GM21423 (cell line): ENCODE measurements at regions not wholly inside any gene's neighbourhood (a gene's known extent, or its start where the extent isn't known, plus 50 kb on each side); places are given as distances from the start of the nearest gene placed in this dataset.
"Not testable (repeated sequence)": the region's sequence is repeated elsewhere in the genome, so short reads cannot be mapped to it uniquely, and the experiment has no call there.

Source experiments
- ATAC-seq: cut with Tn5 transposase; IDR thresholded peaks from one replicate; pipeline ENCODE4 v1.9.1; 2021; ENCODE audit warnings: mild to moderate bottlenecking, moderate library complexity; ENCODE audit not compliant: unreplicated experiment

GRCh38 chr12:127600211-127600610, 666.8 kb upstream of the TMEM132C start:
- no peak for ATAC-seq

GRCh38 chr12:127606476-127607015, 660.4 kb upstream of the TMEM132C start:
- no peak for ATAC-seq

- no peak for ATAC-seq
Measured at GRCh38 chr12:127607146-127607725, 659.7 kb upstream of the TMEM132C start.

- not testable (repeated sequence) for ATAC-seq
Measured at GRCh38 chr12:127608359-127608758, 658.6 kb upstream of the TMEM132C start.

GRCh38 chr12:127613056-127613455, 653.9 kb upstream of the TMEM132C start:
- ATAC-seq, result no peak

GRCh38 chr12:127619869-127620734, 646.9 kb upstream of the TMEM132C start:
- no peak for ATAC-seq

- ATAC-seq, result no peak
Measured at GRCh38 chr12:127620735-127621355, 646.1 kb upstream of the TMEM132C start.

GRCh38 chr12:127621366-127621765, 645.6 kb upstream of the TMEM132C start:
- no peak for ATAC-seq

- ATAC-seq, result no peak
Measured at GRCh38 chr12:127623362-127623761, 643.6 kb upstream of the TMEM132C start.

GRCh38 chr12:127625176-127625771, 641.7 kb upstream of the TMEM132C start:
- no peak for ATAC-seq

GRCh38 chr12:127628645-127629044, 638.3 kb upstream of the TMEM132C start:
- ATAC-seq, result no peak

- ATAC-seq, result no peak
Measured at GRCh38 chr12:127629066-127629820, 637.7 kb upstream of the TMEM132C start.

- no peak for ATAC-seq
Measured at GRCh38 chr12:127632461-127632860, 634.5 kb upstream of the TMEM132C start.

- no peak for ATAC-seq
Measured at GRCh38 chr12:127635838-127636237, 631.1 kb upstream of the TMEM132C start.

- ATAC-seq, result no peak
Measured at GRCh38 chr12:127636882-127637281, 630.1 kb upstream of the TMEM132C start.

GRCh38 chr12:127640181-127640886, 626.6 kb upstream of the TMEM132C start:
- no peak for ATAC-seq

GRCh38 chr12:127642208-127642607, 624.8 kb upstream of the TMEM132C start:
- no peak for ATAC-seq

- no peak for ATAC-seq
Measured at GRCh38 chr12:127648321-127648720, 618.6 kb upstream of the TMEM132C start.

- no peak for ATAC-seq
Measured at GRCh38 chr12:127649961-127650360, 617.0 kb upstream of the TMEM132C start.

- ATAC-seq, result no peak
Measured at GRCh38 chr12:127650626-127651025, 616.3 kb upstream of the TMEM132C start.
